Large intestine (tissue), 3 donors: ENCODE measurements at regions not wholly inside any gene's neighbourhood (a gene's known extent, or its start where the extent isn't known, plus 50 kb on each side); places are given as distances from the start of the nearest gene placed in this dataset.

Experiments used
- DNase-seq, 2 donors: peaks; one replicate each; pipeline versions ENCODE4 v3.0.0 to v3.0.0-alpha.2; 2013
- H3K27ac ChIP-seq: one replicate; pipeline ENCODE4 v1.5.1; 2013; ENCODE audit warnings: low read length
- H3K27me3 ChIP-seq: 2 replicates; pipeline ENCODE4 v1.6.1; 2013; ENCODE audit warnings: low read length; ENCODE audit not compliant: control insufficient read depth, insufficient read depth
- H3K36me3 ChIP-seq: 2 replicates; pipeline ENCODE4 v1.6.1; 2013; ENCODE audit warnings: low read length; ENCODE audit not compliant: control insufficient read depth, insufficient read depth
- H3K4me1 ChIP-seq: one replicate; pipeline ENCODE4 v1.6.1; 2013; ENCODE audit warnings: low read length; ENCODE audit not compliant: control insufficient read depth, insufficient read depth
- H3K4me3 ChIP-seq: one replicate; pipeline ENCODE4 v1.5.1; 2013; ENCODE audit warnings: low read length
- H3K9me3 ChIP-seq: one replicate; pipeline ENCODE4 v1.6.1; 2013; ENCODE audit warnings: mild to moderate bottlenecking, low read depth, low read length, moderate library complexity; ENCODE audit not compliant: control insufficient read depth
- WGBS: methylation state at CpG from one replicate; pipeline ENCODE4 v1.1.5; 2013; ENCODE audit warnings: low lambda C conversion rate; ENCODE audit not compliant: insufficient coverage; 5-methylcytosine and 5-hydroxymethylcytosine counted together

DNA sequence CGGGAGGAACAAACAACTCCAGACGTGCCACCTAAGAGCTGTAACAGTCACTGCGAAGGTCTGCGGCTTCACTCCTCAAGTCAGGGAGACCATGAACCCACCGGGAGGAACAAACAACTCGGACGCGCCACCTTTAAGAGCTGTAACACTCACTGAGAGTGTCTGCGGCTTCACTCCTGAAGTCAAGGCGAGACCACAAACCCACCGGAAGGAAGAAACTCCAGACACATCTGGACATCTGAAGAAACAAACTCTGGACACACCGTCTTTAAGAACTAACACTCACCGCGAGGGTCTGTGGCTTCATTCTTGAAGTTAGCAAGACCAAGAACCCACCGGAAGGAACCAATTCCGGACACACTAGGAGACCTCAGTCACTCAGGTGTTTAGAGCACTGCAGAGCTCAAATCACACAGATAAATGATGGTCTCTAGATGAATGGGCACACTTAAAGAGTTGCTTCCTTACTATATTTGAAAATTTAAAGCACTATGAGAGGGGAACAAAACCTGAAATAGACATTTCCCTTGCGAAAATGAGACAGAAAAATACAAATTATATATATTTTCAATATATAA lies 587.7 kb upstream of the ADGRL4 start:
- 0% methylated on average over 1 of the region's 17 CpGs for WGBS
- Histone ChIP-seq H3K27me3 (no peaks in the 10 kb centered on the region), H3K36me3 (no peaks in the 10 kb centered on the region), H3K9me3 (no peaks in the 10 kb centered on the region), H3K4me1 (no peaks in the 10 kb centered on the region), H3K4me3 (no peak overlapping the region), H3K27ac (no peak overlapping the region)
- no peak for DNase-seq

DNA sequence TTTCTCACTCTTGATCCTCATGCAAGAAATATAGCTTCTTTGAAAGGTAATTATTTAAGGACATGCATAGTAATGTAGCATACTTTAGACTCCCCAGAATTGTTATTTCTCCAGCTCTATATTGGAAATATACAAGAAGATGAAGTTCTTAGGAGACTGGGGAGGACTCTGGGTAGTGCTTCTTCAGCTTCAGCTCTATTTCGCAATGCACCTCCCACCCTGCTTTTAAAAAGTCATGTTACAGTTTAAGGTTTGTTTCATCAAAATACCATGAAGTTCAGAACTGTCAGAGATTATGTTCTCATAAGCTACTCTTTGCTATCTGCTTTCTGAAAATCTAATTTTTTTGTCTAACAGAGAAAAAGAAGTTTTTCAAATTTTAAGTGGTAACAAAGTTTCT lies 586.2 kb upstream of the ADGRL4 start:
- DNase-seq, result no peak
- no peaks in the 10 kb centered on the region for H3K4me1 ChIP-seq
- no peaks in the 10 kb centered on the region for H3K27me3 ChIP-seq
- H3K4me3 ChIP-seq, result no peak overlapping the region
- H3K36me3 ChIP-seq, result no peaks in the 10 kb centered on the region
- no peaks in the 10 kb centered on the region for H3K9me3 ChIP-seq
- WGBS, result 86% methylated on average over 1 of the region's 1 CpG
- H3K27ac ChIP-seq, result no peak overlapping the region

DNA sequence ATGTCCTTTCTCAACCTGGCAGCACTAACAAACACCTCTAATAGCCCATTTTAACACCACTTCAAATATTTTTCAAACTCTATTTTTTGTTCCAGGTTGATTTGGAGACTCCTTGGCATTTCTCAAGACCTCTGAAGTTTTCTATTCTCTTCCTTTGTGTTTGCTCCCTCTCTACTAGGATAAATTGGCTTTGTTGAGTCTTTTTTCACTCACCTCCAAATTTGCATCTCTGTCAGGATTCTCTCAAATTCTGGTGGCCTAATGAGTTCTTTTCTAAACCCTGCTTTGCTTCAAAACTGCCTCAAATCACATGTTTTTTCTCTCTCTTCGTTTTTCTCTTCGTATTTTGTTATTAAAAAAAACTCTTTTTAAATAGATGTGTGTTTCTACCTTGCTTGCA lies 582.2 kb upstream of the ADGRL4 start:
- H3K9me3 ChIP-seq, result no peaks in the 10 kb centered on the region
- H3K4me1 ChIP-seq, result no peaks in the 10 kb centered on the region
- DNase-seq, result no peak
- no peak overlapping the region for H3K4me3 ChIP-seq
- H3K27ac ChIP-seq, result no peak overlapping the region
- WGBS, result 76% methylated on average over 2 of the region's 2 CpGs
- no peaks in the 10 kb centered on the region for H3K27me3 ChIP-seq
- no peaks in the 10 kb centered on the region for H3K36me3 ChIP-seq

DNA sequence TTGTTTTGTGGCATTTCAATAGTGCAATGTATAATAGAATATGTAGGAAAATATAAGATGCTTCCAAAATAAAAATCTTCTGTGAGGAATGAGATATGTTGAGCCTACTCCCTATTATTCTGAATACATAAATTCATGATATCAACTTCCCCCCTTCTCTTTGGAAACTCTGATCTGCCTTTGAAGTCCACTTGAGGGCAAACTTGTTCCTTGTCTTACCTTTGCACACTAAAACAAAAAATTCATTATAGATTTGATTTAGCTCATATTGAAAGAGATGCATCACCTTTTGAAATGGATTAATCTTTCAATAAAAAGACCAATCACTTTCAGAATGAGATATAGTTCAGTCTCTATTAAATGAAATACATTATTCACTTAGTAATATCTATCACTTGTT lies 580.7 kb upstream of the ADGRL4 start:
- Histone ChIP-seq H3K36me3 (no peaks in the 10 kb centered on the region), H3K27me3 (no peaks in the 10 kb centered on the region), H3K27ac (no peak overlapping the region), H3K4me1 (no peaks in the 10 kb centered on the region), H3K4me3 (no peak overlapping the region), H3K9me3 (no peaks in the 10 kb centered on the region)
- no peak for DNase-seq

DNA sequence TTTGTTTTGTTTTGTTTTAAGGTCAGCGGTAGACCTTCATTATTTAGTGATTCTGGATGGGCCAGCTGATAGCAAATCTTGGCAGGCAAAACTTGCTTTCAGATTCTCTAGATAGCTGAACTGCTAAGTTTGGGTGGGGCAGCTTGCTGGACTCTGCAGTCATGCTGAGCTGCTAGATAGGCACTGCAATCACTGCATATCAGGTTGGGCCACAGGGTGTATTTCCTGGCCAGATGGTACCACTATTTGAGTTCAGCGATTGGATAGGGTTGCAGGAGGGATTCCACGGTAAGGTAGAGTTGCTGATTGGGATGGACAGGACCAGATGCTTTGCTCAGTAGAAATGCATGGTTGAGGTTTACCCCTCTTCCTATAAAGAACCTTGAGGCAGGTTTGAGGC lies 579.3 kb upstream of the ADGRL4 start:
- Histone ChIP-seq H3K27me3 (no peaks in the 10 kb centered on the region), H3K4me1 (no peaks in the 10 kb centered on the region), H3K27ac (no peak overlapping the region), H3K4me3 (no peak overlapping the region), H3K9me3 (no peaks in the 10 kb centered on the region), H3K36me3 (no peaks in the 10 kb centered on the region)
- no peak for DNase-seq
- 75% methylated on average over 1 of the region's 3 CpGs for WGBS

DNA sequence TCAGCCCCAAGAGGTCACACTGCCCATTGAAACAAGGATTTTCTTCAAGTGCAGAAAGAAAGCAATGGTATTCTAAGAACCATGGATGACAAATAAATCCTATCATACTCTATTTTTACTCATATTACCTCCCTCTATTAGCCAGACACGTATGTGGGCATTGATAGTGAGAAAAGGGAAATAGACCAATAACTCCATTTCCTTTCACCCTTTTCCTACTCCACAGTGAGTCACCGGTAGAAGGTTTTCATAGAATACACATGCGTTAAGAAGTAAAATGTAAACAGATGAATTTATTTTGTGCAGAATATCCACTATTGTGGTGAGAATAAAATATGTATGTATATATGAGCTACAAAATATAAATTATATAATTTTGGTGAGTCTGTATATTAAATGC lies 568.9 kb upstream of the ADGRL4 start:
- Histone ChIP-seq H3K4me1 (no peaks in the 10 kb centered on the region), H3K9me3 (no peaks in the 10 kb centered on the region), H3K4me3 (no peak overlapping the region), H3K27ac (no peak overlapping the region), H3K27me3 (no peaks in the 10 kb centered on the region), H3K36me3 (no peaks in the 10 kb centered on the region)
- no peak for DNase-seq
- 60% methylated on average over 1 of the region's 3 CpGs for WGBS

DNA sequence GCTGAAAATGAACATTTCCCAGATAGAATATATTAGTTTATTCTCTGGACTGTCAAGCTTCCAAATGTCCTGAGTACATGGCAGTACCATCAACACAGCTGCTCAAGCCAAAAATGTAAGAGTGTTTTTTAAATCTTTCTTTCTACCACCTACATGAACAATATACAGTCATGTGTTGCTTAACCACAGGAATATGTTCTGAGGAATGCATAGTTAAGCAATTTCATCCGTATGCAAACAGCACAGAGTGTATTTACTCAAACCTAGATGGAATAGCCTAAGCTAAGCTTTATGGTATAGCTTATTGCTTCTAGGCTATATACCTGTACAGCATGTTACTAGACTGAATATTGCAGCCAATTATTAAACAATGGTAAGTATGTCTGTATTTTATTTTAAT lies 561.9 kb upstream of the ADGRL4 start:
- WGBS, result no CpG with 5 or more reads among the region's 1 CpG
- peak in 1 of 2 donors; percentile 1 for DNase-seq
- Histone ChIP-seq H3K4me3 (no peak overlapping the region), H3K27ac (no peak overlapping the region), H3K4me1 (no peaks in the 10 kb centered on the region), H3K27me3 (no peaks in the 10 kb centered on the region), H3K9me3 (no peaks in the 10 kb centered on the region), H3K36me3 (no peaks in the 10 kb centered on the region)

DNA sequence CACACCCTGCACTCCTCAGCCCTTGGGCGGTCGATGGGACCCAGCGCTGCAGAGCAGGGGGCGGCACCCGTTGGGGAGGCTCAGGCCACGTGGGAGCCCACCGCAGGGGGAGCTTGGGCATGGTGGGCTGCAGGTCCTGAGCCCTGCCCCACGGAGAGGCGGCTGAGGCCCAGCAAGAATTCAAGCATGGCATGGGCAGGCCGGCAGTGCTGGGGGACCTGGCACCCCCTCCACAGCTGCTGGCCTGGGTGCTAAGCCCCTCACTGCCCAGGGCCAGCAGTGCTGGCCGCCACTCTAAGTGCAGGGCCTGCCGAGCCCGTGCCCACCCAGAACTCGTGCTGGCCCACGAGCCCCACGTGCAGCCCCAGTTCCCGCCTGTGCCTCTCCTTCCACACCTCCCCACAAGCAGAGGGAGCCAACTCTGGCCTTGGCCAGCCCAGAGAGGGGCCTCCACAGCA lies 555.0 kb upstream of the ADGRL4 start:
- no peak for DNase-seq
- Histone ChIP-seq H3K36me3 (no peaks in the 10 kb centered on the region), H3K27me3 (no peaks in the 10 kb centered on the region), H3K4me1 (no peaks in the 10 kb centered on the region), H3K9me3 (peaks cover 6% of the 10 kb centered on the region), H3K4me3 (no peak overlapping the region), H3K27ac (no peak overlapping the region)
- WGBS, result no CpG with 5 or more reads among the region's 17 CpGs

DNA sequence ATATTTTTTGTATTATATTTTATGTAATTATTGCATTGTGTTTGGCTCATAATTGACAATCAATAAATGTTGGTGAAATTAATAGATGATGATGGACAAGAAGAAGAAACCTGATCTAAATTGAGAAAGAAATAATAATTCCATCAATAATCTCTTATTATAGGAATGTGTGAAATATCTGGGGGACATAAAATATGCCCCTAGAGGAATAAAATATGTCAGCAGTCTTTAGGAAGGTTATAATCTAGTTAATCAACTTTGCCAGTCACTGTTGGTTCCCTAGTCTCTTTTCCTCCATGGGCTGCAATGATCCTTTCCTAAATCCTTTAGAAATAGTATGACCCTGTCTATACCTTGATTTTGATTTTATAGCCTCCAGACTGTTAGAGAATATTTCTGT lies 549.7 kb upstream of the ADGRL4 start:
- H3K36me3 ChIP-seq, result no peaks in the 10 kb centered on the region
- H3K27ac ChIP-seq, result no peak overlapping the region
- H3K9me3 ChIP-seq, result no peaks in the 10 kb centered on the region
- H3K27me3 ChIP-seq, result no peaks in the 10 kb centered on the region
- H3K4me1 ChIP-seq, result no peaks in the 10 kb centered on the region
- DNase-seq, result no peak
- H3K4me3 ChIP-seq, result no peak overlapping the region

DNA sequence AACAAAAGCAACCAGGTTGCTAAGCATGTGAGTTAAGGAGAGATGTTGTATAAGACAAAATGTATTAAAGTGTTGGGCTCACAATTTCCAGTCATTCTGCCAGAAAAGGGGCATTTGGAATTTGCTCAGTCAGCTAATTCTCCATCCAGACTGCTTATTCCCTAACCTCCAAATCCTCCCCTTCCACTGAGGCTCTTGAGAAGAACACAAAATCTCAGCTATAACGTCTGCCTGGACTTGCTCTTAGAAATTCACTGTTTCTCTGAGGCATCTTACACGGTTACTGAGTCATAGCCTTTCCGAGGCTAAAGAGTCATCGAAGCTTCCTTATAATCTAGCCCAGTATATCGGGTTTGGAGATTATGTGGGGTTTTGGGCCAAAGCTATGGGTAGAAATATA lies 548.2 kb upstream of the ADGRL4 start:
- H3K9me3 ChIP-seq, result no peaks in the 10 kb centered on the region
- no peaks in the 10 kb centered on the region for H3K27me3 ChIP-seq
- no peaks in the 10 kb centered on the region for H3K36me3 ChIP-seq
- DNase-seq, result no peak
- H3K4me3 ChIP-seq, result no peak overlapping the region
- WGBS, result 95% methylated on average over 3 of the region's 5 CpGs
- no peaks in the 10 kb centered on the region for H3K4me1 ChIP-seq
- H3K27ac ChIP-seq, result no peak overlapping the region

DNA sequence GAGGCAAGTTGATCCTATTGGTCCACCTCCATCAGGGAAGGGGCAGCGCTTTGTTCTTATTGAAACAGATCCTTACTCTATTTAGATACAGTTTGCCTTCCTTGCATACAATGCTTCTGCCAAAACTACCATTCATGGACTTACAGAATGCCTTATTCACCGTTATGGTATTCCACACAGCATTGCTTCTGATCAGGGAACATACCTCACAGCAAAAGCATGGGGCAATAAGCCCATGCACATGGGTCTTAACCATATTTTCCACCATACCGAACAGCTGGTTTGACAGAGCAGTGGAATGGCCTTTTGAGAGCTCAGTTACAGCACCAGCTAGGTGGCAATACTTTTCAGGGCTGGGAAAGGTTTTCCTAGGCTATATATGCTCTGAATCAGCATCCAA lies 544.8 kb upstream of the ADGRL4 start:
- Histone ChIP-seq H3K4me3 (no peak overlapping the region), H3K36me3 (no peaks in the 10 kb centered on the region), H3K4me1 (no peaks in the 10 kb centered on the region), H3K9me3 (no peaks in the 10 kb centered on the region), H3K27me3 (no peaks in the 10 kb centered on the region), H3K27ac (no peak overlapping the region)
- DNase-seq, result no peak
- no CpG with 5 or more reads among the region's 3 CpGs for WGBS
